ENCODE measurements at regions not wholly inside any gene's neighbourhood (a gene's known extent, or its start where the extent isn't known, plus 50 kb on each side); places are given as distances from the start of the nearest gene placed in this dataset.

- DNase-seq = no peak
Measured at GRCh38 chr10:113293167-113293566, 259.7 kb upstream of the HABP2 start.

DNA sequence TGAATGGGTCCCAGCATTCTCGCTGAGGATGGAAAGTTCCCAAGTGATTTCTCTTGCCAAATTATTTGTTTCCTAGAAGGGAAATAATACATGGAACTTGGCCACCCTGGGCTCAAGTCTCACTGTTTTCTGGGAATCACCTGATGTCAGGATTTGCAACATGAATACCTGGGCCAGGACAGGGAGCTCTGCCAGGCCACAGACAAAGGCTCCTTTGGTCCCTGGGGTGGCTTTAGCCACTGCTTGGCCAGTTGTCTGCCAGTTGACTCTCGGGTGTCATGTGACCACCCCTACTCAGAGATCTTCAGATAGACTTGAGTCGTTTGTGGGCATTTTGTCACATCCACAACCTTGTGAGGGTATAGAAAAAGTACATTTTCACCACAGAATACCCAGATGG lies 258.0 kb upstream of the HABP2 start:
- no peak for DNase-seq

GRCh38 chr10:113297226-113297625 lies 255.6 kb upstream of the HABP2 start:
- no peak for DNase-seq

DNA sequence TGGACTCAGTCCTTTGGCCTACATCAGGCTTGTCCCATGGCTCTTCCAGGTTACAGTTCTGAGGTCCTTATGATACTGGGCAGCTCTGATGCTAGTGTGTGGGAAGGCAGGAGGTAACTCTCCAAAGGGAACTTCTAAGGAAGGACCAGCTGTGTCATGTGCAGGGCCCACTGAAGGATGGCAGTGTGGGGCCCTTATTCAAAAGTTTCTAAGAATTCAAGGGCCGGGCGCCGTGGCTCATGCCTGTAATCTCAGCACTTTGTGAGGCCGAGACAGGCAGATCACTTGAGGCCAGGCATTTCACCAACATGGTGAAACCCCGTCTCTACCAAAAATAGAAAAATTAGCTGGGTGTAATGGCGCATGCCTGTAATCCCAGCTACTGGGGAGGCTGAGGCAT lies 254.2 kb upstream of the HABP2 start:
- DNase-seq = no peak

DNA sequence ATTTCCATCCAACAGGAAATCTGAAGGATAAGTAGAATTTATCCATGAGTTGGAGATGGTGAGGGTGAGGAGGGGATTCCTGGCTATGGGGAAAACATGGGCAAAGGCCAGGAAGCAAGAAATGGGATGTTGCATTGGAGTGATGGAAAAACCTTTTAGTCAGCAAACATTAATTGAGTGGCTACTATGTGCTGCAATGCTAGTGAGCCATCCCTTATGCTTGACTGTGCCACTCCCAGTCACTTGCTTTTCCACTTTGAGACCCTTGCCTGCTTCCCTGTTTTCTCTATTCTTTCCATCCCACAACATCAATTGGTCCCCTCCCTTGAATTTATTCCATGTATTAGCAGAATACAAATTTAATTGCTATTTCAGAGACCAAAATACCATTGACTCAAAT lies 252.7 kb upstream of the HABP2 start:
- DNase-seq = no peak

DNA sequence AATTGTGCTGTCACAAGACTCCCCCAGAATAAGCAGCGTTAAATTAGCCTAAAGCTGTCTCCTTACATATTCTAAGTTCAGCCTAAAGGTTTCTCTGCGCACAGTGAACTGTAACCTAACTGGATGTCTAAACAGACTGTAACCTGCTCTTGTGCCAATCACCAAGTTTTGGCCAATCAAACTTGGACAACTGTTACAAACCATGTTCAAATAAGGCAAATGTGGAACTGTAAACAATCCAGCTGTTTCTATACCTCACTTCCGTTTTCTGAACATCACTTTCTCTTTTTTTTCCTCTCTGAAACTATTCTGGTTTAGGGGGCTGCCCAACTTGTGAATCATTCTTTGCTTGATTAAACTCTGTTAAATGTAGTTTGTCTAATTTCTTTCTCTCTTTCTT lies 252.2 kb upstream of the HABP2 start:
- no peak for DNase-seq

DNA sequence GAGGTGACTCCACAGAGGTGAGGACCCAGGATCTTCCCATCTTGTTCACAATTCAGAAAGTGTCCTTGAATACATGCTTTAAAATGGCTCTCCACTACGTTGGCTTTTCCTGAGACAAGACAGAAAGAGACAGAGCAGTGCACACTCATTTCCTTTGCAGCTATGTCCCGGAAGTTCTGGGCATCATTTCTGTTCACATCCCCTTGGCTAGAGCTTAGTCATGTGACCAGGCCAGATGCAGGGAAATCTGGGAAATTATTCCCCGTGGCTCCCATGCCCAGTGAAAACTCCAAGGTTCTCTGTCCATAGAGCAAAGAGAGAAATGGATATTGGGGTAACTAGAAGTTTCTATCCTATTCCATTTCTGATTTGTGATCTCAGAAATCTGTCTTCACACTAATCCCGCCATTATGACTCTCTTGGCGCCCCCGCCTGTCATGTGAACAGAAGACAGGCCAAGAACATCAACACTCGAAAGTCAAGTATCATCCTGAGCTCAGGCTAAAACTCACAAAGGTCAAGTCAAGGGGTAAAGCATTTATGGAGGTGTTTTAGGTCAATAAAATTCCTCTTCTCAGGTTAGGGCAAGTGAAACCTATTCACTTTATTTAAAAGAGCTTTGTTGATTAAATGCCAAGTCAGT lies 251.4 kb upstream of the HABP2 start:
- DNase-seq = no peak

DNA sequence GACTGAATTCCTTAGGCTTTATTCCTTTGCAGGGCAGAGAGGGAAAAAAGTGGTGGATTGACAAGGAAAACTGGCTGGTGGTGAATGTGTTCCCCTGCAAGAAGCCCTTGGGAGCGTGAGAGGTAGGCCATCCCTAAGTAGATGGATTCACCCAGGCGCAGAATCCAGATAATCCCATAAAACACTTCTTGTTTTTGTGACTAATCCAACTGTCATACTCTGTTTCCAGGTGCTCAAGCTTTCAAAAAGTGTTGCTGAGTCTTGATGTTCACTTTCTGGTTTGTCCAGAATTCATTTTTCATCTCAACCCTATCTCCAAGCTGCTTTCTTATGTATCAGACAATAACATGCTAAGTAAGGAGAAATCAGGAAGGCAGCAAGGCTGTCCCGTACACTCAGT lies 250.8 kb upstream of the HABP2 start:
- DNase-seq = no peak

DNA sequence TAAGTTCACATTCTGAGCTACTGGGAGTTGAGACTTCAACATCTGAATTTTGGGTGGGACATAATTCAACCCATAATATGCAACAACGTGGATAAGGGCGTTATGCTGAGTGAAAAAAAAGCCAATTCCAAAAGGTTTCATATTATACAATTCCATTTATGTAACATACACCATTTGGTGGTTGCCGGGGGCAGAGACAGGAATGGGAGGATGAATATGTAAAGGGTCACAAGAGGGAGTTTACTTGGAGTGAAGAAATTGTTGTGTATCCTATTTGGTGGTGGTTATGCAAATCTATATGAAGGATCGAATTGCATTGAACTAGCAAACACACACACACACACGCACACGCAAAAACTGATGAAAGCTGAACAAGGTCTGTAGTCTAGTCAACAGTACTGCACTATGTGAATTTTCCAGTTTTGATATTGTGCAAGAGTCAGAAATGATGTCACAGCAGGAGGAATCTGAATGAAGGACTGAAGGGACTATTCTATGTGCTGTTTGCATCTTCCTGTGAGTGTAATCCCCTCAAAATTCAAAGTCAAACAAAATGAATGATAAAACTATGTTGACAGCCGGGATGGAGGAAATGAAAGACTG lies 249.2 kb upstream of the HABP2 start:
- no peak for DNase-seq

GRCh38 chr10:113304726-113305125 lies 248.1 kb upstream of the HABP2 start:
- no peak for DNase-seq

DNA sequence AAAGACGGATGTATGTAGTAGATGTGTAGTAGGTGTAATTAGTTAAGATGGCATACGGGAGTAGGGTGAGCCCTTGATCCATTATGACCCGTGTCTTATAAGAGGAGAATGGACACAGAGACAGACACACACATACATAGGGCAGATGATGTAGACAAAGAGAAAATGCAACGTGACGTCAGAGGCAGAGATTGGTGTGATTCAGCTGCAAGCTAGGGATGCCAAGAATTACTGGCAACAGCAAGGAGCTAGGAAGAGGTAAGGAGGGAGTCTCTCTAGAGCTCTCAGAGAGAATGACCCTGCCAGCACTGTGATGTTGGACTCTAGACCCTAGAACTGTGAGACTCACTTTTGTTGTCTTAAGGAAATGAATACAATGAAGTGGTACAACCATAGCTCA lies 247.0 kb upstream of the HABP2 start:
- no peak for DNase-seq

GRCh38 chr10:113309791-113310190 lies 243.1 kb upstream of the HABP2 start:
- DNase-seq = no peak

DNA sequence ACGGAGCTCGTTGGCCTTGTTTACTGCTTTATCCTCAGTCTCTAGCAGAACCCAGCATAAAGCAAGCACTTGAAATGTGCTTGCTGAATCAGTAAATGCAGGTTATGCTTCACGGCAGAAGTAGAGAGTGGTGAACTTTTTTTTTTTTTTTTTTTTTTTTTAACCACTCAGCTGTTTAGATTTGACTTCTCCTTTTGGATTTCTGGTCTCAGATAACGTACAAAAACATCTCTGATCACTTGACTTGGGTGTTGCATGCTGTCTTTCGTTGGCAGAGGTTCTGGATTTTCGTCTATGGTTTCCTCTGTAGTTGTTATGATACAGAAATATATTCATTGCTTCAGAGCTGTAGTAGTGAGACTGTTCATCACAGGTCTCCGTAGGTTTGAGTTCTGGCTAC lies 242.5 kb upstream of the HABP2 start:
- no peak for DNase-seq

DNA sequence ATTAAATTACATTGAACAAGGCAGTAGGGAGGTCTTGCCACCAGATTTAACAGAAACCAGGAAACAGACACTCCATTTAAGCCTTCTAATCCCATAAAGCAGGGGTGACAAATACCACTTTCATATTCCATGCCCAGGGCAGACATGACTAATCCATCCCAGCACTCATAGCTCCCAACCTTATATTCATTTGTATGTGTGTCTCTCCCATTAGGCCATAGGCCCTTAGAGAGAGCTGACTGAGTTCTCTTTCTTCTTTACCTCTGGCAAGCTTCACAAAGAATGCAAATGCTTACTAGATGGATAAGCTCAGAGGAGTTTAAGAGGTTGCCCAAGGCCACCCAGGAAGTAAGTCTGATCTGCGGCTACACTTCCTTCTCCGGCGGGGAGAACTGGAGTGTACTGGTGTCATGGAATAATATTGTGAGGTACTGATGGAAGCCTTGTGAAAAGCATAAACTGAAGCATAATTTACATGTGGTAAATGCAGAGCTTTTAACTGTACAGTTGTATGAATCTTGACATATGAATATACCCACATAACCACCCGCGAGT lies 239.7 kb upstream of the HABP2 start:
- DNase-seq = no peak

- DNase-seq = no peak
Measured at GRCh38 chr10:113313722-113314121, 239.1 kb upstream of the HABP2 start.

GRCh38 chr10:113316506-113316905 lies 236.3 kb upstream of the HABP2 start:
- DNase-seq = no peak

GRCh38 chr10:113317489-113317888 lies 235.4 kb upstream of the HABP2 start:
- DNase-seq = no peak

GRCh38 chr10:113319479-113319878 lies 233.4 kb upstream of the HABP2 start:
- DNase-seq = no peak

GRCh38 chr10:113320211-113320610 lies 232.6 kb upstream of the HABP2 start:
- DNase-seq = no peak

DNA sequence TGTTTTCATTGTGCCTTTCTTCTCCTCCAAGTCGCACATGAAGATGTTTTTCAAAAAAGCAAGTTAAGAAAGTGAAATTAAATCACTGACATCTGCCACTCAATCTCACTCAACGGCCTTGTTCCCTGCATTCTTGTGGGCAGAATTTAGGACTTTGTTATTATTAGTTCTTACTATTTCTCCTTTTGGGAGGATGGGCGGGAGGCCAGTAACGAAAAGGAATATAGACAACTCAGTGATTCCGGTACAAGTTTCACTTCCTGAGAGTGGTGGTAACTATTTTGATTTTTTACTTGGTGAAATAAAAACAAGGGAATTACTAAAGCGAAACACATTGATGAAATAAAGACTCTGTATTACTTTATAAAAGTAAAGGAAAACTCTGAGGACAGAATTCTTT lies 231.9 kb upstream of the HABP2 start:
- no peak for DNase-seq

DNA sequence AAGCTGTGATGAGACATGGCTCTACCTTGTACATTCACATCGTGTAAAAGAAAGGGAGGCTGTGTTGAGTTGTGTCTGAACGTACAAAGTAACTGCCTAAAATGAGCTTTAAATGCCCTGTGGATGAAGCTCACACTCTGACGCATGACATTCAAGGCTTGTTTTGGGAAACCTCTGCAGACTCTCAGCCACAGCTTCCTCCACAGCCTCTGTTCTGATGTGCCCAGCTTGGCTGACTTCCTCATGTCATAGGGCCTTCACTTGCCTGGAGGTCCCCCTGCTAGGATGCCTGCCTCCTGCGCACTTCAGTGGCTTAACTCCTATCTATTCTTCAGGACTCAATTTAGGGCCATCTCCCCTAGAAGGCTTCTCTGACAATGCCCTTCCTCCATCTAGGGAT lies 230.0 kb upstream of the HABP2 start:
- no peak for DNase-seq

DNA sequence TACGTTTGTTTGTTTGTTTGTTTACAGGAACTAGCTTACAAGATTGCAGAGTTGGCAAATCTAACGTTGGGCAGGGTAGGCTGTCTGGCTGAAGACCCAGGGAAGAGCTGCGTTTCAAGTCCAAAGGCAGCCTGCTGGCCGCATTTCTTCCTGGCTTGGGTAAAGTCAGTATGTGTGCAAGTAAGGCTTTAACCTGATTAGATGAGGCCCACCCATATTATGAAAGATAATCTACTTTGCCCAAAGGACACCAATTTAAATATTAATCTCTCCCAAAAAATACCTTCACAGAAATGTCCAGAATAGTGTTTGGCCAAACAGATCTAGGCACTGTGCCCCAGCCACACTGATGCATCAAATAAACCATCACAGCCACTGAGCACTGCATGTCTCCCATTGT lies 228.9 kb upstream of the HABP2 start:
- DNase-seq = no peak

DNA sequence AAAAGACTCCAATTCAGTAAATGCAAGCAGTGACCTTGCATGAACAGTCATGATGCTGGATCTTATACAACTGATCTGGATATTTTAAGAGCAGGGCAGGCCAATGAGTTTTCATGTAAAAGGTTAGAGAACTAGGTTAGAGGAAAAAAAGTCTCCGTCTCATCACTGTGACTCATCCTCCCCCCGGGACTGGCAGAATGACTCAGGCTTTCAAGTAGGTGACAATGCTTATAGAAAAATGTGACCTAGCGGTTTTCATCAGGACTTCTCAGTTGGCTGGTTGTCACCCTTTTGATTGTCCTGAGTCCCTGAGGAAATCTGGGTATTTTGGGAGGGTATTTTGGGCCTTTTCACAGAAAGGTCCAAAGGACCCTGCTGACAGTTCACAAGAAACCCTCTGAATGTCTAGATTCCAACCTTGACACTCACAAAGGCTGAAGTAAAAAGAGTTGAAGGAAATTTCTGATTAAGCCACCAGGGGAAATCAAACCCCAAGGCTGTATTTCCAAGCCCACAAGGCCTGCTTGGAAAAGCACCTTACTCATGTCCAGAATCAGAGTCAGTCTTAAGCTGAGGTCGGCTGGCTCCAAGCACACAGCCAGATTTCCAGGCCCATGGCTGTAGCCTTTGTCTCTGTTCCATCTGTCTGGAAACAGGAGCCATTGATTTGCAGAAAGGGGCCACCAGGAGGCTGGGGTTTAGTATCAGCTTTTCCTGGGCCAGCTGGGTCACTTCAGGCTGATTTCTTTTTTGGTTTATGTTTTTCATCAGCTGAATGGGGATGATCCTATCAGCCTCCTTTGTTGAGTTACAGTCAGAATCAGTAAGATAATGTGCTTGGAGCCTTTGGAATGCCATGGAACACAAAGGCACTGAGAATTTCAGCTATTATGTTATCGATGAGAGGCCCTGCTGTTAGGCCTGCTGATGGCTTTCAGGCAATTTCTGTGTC lies 226.4 kb upstream of the HABP2 start:
- no peak for DNase-seq

DNA sequence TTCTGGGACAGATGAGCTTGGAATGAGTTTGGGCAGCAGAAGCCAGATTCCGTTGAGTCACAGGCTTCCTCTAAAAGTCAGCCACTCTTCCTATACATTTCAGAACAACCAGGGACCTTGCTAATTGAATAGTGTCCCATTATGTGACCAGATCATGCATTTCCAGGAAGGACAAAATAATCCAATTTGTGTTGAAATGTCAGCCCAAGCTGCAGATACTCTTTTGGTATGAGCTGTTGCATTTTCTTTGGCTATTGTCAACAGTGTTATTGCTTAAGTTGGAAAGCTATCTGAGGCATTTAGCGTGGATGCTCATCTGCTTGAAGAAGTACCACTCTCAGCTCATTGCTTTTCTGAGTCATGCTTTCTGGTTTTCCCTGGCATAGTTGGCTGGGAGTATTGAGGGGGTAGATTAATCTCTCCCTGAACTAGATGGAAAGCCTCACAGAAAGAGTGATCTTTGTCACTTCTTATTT lies 223.7 kb upstream of the HABP2 start:
- DNase-seq = no peak
